GM19372 (cell line): ENCODE measurements at regions not wholly inside any gene's neighbourhood (a gene's known extent, or its start where the extent isn't known, plus 50 kb on each side); places are given as distances from the start of the nearest gene placed in this dataset.
A peak's percentile ranks its signal among the peaks of the same experiment; 100 is the strongest.

Experiments
- ATAC-seq: cut with Tn5 transposase; IDR thresholded peaks from one replicate; pipeline ENCODE4 v1.9.1; 2021; ENCODE audit warnings: mild to moderate bottlenecking, low read depth, moderate library complexity; ENCODE audit not compliant: unreplicated experiment

GRCh38 chr9:18362901-18363685 lies 110.9 kb upstream of the ADAMTSL1 start:
- no peak for ATAC-seq

DNA sequence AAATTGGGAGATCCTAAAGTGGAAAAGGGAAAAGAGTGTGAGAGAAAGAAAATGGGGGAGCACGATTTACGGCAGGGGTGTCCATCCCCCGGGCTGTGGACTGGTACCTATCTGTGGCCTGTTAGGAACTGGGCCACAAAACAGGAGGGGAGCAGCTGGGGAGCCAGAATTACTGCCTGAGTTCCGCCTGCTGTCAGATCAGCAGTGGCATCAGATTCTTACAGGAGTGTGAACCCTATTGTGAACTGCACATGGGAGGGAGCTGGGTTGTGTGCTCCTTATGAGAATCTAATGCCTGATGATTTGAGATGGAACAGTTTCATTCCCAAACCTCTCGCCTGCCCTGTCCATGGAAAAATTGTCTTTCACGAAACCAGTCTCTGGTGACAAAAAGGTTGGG lies 108.3 kb upstream of the ADAMTSL1 start:
- no peak for ATAC-seq

GRCh38 chr9:18366184-18366583 lies 107.8 kb upstream of the ADAMTSL1 start:
- ATAC-seq: peak; percentile 59

DNA sequence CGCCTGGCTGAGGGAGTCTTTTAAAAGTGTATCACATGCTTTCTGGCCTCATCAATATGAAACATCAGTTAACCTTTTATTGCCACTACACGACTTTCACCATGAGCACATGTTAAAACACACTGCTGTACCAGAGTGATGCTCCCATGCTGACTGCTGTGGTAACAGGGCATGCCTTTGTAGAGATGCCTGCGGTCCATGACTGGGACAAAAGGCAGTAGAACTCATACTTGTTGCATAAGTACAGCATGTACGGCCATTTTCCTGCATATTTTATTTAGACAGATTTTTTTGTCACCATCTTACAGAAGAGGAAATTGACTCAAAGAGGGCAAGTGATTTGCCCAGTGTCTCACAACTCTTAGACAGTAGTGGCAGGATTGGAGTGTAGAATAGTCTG lies 105.7 kb upstream of the ADAMTSL1 start:
- ATAC-seq: no peak

DNA sequence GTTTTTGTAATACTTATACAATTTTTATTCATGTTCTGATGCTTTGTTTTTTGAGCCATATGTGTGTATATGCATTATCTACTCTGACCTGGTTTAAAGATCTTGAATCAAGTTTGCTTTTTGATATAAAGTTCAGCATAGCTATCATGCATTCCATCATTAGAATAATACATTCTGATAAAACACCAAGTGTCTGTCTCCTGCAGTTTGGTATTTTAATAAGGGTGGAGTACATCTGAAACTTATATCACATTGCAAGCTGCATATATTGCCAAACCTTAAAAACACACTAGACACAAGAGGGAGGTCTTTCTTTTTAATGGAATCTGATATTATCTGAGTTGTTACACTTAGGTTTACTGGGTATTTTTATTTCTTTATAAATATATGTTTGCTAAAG lies 102.8 kb upstream of the ADAMTSL1 start:
- no peak for ATAC-seq

DNA sequence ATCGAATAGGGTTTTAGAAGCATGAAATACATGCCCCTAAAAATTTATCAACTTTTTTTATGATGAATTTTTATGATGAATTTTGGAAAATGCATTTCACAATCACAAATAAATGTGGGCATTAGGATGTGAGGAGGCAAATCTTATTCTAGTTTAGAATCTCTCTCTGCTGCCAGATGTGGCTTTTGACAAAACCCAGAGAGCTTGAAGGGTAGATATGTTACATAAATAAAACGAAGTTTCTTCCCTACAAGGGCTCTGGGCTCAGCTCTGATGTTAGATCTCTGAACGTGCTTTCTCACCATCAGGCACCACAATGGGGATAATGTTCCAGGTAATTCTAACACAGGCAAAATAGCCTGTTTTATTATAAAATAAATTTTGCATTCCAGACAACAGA lies 102.3 kb upstream of the ADAMTSL1 start:
- ATAC-seq: no peak

DNA sequence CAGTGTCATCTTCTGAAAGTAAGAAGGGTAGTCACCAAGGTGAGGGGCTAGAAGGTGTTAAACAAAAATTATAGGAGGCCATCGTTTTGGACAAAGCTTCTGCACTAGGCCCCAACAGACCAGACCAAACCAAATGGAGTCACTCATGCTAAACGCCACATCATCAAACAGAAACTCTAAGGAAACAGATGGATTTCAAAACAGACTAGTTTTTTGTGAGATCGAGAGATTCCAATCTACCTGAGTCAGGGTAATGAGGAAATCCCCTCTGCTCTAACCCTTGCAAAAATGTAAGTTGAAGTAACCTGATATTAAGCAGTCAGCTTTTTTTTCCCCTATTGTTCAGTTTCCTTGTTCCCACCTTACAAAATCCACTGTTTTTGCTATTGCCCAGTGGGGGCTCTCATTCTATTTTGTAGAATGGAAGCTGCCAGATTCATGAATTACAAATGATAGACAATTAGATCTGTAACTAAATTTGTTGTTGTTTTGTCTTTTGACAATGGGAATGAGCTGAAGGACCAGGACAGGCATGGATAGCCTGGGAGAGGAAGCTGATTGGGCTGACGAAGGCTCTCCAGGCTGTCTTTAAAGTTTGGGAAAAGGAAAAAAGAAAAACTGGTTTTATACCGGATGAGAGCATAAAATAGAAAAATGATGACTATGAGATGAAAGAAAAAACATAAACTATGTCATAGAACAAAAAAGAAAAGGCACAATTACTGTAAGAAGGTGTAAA lies 94.7 kb upstream of the ADAMTSL1 start:
- no peak for ATAC-seq

GRCh38 chr9:18382243-18382642 lies 91.7 kb upstream of the ADAMTSL1 start:
- no peak for ATAC-seq

DNA sequence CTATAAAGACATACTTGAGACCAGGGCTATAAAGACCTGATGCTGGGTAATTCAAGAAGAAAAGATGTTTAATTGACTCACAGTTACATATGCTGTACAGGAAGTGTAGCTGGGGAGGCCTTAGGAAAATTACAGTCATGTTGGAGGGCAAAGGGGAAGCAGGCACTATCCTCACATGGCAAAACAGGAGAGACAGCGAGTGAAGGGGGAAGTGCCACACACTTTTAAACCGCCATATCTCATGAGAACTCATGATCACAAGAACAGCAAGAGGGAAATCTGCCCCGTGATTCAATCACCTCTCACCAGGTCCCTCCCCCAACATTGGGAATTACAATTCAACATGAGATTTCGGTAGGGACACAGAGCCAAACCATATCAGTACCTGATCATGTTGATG lies 89.9 kb upstream of the ADAMTSL1 start:
- ATAC-seq: no peak

DNA sequence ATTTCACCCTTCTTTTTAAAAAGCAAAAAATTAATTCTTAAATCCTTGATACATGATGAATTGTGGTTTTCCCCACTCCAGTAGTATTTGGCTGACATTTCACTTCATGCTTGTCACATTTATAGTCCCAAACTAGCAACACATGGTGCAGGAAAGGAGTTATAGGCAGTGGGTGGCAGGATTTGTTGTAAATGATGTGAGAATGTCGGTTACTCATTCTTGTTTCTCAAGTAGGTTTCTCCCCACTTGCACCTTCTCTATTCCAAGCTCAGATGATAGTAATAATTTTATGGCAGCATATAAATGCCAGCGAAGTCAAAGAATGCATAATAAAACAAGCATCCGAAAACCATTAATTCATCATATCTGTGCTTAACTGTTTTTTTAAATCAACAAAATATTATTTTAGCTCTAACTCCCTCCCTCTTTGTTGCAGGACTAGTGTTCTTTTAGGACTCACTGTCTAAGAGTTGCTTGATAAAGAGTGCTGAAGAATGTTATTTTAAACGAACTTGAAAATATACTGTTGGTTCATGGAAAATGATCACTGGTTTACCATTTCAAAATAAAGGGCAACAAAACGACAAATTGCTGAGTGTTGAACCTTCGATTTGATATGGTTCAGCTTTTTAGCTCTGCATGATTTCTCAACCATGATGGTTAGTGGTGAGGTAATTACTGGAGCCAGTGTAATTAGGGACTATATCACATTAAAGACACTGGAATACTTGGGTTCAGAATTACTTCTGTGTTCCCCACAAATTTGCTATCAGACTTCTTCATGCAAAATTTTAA lies 88.1 kb upstream of the ADAMTSL1 start:
- no peak for ATAC-seq

DNA sequence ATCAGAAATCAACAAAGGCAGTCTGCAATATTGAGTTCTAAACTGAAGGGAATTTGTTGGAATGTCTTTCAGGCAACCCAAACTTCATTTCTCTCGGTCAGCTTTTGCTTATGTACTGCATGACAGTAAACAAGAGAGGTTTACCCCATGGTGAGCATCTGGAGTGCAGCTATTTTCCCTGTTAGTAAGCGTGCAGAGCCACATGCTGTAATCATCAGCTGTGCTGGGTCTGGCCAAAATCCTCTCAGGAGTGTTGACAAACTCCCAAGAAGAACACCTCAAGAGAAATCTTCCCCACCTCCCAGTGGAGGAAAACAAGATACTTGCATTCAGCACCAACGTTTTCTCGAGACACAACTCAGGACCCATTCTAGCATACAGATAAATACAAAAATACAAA lies 83.6 kb upstream of the ADAMTSL1 start:
- no peak for ATAC-seq

DNA sequence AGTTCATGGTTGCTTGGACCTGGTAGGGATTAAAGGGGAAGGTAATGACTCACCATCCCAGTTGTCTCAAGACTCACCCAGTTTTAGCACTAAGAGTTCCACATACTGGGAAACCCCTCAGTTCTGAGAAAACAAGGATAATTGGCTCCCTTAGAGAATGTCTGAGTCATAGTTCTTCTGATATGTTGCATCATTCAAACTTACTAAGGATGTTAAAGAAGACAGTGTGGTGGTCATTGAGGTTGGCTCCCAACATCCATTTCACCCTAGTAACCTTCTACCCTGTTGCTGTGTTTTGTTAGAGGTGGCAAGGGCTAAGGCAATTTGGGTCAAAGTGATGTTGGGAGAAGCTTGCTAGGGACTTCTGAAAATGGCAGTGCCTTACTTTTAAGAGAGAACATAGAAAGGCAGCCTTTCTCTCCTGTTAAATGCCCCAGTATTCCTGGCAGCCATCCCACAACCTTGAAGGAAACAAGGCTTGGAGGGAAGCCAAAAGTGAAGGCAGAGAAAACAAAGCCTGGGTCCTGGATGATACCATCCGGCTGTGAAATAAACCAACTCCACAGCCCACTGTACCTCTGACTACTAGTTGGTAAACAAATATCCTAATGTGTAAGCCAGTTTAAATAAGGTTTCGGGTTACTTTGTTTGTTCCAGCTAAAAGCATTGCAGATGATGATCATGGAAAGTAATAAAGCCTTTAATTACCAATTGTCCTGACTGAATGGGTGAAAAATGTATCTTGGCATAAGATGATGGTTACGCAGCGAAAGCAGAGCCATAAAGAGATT lies 80.4 kb upstream of the ADAMTSL1 start:
- ATAC-seq: no peak

DNA sequence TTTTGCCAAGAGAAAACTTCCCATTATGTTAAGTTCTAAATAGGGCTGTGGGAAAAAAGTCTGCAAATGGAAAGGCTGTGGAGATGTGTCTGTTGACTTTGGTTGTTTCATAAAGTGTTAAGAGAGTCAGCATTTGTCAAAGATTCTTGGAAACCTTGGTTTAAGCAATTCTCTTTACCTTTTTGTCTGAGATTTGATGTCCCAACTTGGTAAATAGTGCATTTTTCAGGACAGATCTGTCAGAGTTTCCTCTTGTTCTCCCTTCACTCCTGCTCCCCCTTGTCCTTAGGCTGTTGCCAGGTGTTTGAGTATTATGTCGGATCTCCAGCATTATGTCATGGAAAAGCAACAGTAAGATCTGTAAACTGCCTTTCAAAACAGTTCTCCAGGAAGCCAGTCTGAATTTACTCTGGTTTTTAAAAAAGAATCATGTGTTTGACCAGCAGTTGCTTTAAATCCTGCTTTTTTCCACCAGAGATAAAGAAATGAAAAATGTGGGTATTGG lies 79.1 kb upstream of the ADAMTSL1 start:
- no peak for ATAC-seq

DNA sequence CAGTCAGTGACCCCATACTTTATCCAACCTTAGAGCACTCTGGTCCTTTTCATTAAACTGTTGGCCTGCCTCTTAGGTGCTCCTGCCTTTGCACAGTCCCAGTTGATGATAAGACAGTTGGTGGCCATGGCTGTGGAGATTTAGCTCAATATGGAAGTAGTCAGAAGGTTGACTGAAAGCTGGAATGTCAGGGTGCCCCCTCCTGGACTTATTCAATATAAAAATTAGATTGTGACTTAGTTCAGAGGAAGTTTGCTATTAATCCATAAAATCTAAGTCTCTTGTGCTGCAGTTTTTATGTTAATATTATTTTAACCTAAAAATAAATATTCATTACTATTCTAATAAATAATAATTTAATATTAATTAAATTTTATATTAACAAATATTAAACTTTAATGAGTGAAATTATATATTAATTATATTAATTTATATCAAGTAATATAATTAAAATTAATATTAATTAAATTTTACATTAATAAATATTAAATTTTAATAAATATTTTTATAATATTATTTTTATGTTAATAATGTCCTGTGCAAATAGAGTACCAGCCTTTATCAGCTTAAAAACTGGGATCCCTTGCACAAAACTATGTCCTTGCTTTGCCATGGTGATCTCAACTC lies 77.7 kb upstream of the ADAMTSL1 start:
- ATAC-seq: no peak

DNA sequence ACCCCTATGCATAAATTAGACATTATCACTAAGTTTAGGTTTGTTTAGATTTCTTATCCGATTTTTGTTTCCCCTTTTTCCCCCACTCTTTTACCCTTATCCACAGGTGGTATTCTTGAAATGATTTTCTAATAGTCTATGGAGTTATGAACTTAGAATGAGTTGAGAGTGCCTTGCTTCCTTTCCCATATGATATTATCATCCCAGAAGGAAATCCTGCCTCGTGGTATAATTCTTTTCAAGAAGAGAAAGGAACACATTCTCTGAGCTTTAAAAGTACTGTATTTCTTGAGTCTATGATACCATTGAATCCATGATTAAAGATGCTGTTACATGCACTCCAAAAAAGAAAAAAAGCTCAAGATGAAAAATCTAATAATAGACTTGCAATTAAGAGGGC lies 76.9 kb upstream of the ADAMTSL1 start:
- no peak for ATAC-seq

DNA sequence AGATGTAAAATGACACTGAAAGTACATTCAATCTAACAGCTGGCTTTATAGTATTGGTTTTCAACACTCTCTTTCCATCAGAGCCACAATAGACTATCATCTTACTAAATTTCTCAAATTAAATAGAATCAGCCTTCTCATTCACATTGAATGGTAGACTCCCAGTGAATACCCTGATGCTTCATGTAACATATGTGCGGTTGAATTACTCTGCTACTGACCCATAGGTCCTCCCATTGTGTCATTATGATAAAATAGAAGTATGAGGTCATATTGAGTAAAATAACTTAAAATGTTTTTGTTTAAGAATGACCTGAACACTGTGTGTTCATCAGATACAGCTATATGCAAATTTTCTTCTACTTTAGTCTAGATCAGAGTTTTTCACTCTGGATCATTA lies 75.9 kb upstream of the ADAMTSL1 start:
- no peak for ATAC-seq

DNA sequence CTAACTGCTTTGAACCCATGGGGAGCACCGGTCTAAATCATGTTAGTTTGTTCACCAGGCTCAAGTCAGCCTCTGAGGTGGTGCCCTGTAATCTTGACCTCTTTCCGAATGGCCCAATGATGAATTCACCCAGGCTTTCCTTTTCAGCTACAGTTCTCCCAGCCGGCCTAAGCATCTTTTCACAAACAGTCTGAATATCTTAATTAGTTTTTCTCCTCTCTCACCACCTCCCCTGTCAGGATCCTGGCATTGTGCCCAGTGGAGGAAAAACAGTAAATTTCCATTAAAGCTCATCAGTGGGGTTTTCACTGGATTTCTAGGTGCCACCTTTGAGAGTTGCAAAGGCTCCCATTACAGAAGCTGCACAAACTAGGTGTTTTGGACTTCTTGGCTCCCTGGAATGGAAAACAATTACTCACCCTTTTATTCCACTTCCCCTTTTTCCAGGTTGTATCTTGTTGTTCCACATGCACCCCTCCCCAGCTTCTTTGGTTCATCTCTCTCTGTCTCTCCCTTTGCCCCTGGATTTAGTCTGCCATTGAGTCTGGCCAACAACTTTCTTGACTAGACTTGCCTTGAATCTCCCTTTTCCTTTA lies 69.4 kb upstream of the ADAMTSL1 start:
- ATAC-seq: no peak

DNA sequence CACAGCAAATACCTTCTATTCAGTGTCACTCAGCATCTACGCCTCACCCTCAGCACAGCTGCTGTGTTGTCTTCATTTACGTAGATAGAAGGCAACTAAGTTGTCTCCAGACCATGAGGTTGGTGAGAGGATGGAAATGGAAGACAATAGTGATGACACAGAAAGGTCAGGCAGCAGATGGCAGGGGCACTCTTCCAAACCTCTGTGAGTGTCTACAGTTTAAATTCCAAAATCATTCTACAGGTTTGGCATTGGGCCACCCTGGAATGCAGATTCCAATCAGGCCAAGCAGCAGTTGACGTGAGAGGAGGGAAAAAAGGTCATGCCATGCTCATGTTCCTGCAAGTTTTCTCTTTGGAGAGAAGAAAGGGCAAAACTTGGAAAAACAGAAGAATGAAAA lies 68.7 kb upstream of the ADAMTSL1 start:
- ATAC-seq: no peak

DNA sequence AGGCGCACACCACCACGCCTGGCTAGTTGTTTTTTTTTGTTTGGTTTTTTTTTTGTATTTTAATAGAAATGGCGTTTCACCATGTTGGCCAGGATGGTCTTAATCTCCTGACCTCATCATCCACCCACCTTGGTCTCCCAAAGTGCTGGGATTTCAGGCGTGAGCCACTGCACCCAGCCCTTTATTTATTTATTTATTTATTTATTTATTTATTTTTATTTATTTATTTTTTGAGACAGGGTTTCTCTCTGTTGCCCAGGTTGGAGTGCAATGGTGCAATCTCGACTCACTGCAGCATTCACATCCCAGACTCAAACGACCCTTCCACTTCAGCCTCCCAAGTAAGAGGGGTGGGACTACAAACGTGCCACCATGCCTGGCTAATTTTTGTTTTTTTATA lies 63.0 kb upstream of the ADAMTSL1 start:
- ATAC-seq: no peak

GRCh38 chr9:18421391-18421790 lies 52.6 kb upstream of the ADAMTSL1 start:
- ATAC-seq: no peak
